ENCODE measurements at regions not wholly inside any gene's neighbourhood (a gene's known extent, or its start where the extent isn't known, plus 50 kb on each side); places are given as distances from the start of the nearest gene placed in this dataset.

- TF ChIP-seq POLR2AphosphoS5 (IDR thresholded peaks at IDR 0.05; ENCODE audit: low read depth, low read length) (no peak), POLR2A (IDR thresholded peaks at IDR 0.05; ENCODE audit: low read depth, low read length) (no peak)
Measured at GRCh38 chr2:184517402-184517801, 80.9 kb upstream of the ZNF804A start.
